Fibroblast of skin of right biceps (primary cell): ENCODE measurements at regions not wholly inside any gene's neighbourhood (a gene's known extent, or its start where the extent isn't known, plus 50 kb on each side); places are given as distances from the start of the nearest gene placed in this dataset.
"Not testable (repeated sequence)": the region's sequence is repeated elsewhere in the genome, so short reads cannot be mapped to it uniquely, and the experiment has no call there.

ENCODE experiments used
- DNase-seq: peaks from one replicate; pipeline ENCODE4 v3.0.0-alpha.2; 2013

- DNase-seq = peak; percentile 48
Observed at GRCh38 chr9:111148052-111149017, 110.1 kb upstream of the LPAR1 start.

- DNase-seq = no peak
Observed at GRCh38 chr9:111147041-111147440, 108.8 kb upstream of the LPAR1 start.

- no peak for DNase-seq
Observed at GRCh38 chr9:111144741-111145140, 106.5 kb upstream of the LPAR1 start.

GRCh38 chr9:111136180-111136579 is 97.9 kb upstream of the LPAR1 start:
- no peak for DNase-seq

- no peak for DNase-seq
Observed at GRCh38 chr9:111131211-111131610, 92.9 kb upstream of the LPAR1 start.

GRCh38 chr9:111120526-111120925 is 82.3 kb upstream of the LPAR1 start:
- DNase-seq = no peak

GRCh38 chr9:111118256-111118948 is 80.1 kb upstream of the LPAR1 start:
- peak; percentile 71 for DNase-seq

GRCh38 chr9:111114486-111114885 is 76.2 kb upstream of the LPAR1 start:
- no peak for DNase-seq

GRCh38 chr9:111113712-111114111 is 75.4 kb upstream of the LPAR1 start:
- DNase-seq = no peak

- no peak for DNase-seq
Observed at GRCh38 chr9:111110805-111111204, 72.5 kb upstream of the LPAR1 start.

GRCh38 chr9:111108946-111109345 is 70.7 kb upstream of the LPAR1 start:
- peak; percentile 77 for DNase-seq

- DNase-seq = no peak
Observed at GRCh38 chr9:111107141-111107540, 68.9 kb upstream of the LPAR1 start.

- DNase-seq = no peak
Observed at GRCh38 chr9:111106202-111106601, 67.9 kb upstream of the LPAR1 start.

- no peak for DNase-seq
Observed at GRCh38 chr9:111102793-111103464, 64.7 kb upstream of the LPAR1 start.

- no peak for DNase-seq
Observed at GRCh38 chr9:111099199-111100008, 61.1 kb upstream of the LPAR1 start.

- no peak for DNase-seq
Observed at GRCh38 chr9:111098093-111098492, 59.8 kb upstream of the LPAR1 start.

- no peak for DNase-seq
Observed at GRCh38 chr9:111096051-111096450, 57.8 kb upstream of the LPAR1 start.

- DNase-seq = peak; percentile 20
Observed at GRCh38 chr9:111095441-111095840, 57.2 kb upstream of the LPAR1 start.

GRCh38 chr9:111094958-111095357 is 56.7 kb upstream of the LPAR1 start:
- DNase-seq = peak; percentile 6

GRCh38 chr9:111094433-111094924 is 56.2 kb upstream of the LPAR1 start:
- DNase-seq = peak; percentile 85

- not testable (repeated sequence) for DNase-seq
Observed at GRCh38 chr9:111092167-111092566, 53.9 kb upstream of the LPAR1 start.
